H9 (cell line): ENCODE measurements at regions not wholly inside any gene's neighbourhood (a gene's known extent, or its start where the extent isn't known, plus 50 kb on each side); places are given as distances from the start of the nearest gene placed in this dataset.

Experiments used
- DNase-seq: peaks from one replicate; pipeline ENCODE4 v3.0.0-alpha.2; 2017
- H2AFZ ChIP-seq: one replicate; pipeline ENCODE4 v1.6.1; 2013; ENCODE audit warnings: mild to moderate bottlenecking, low read length, control low read depth, moderate library complexity
- H2AK5ac ChIP-seq: 2 replicates; pipeline ENCODE4 v1.6.1; 2013; ENCODE audit warnings: low read length, control low read depth, mixed read lengths; ENCODE audit not compliant: insufficient read length
- H2BK120ac ChIP-seq: one replicate; pipeline ENCODE4 v1.6.1; 2013; ENCODE audit warnings: low read depth, mild to moderate bottlenecking, low read length, control low read depth, inconsistent platforms; ENCODE audit not compliant: poor library complexity, severe bottlenecking
- H2BK12ac ChIP-seq: 2 replicates; pipeline ENCODE4 v1.6.1; 2013; ENCODE audit warnings: low read length, control low read depth, mixed read lengths, low read depth; ENCODE audit not compliant: insufficient read length
- H2BK15ac ChIP-seq: 2 replicates; pipeline ENCODE4 v1.6.1; 2013; ENCODE audit warnings: low read depth, low read length, control low read depth
- H2BK20ac ChIP-seq: one replicate; pipeline ENCODE4 v1.6.1; 2013; ENCODE audit warnings: low read depth, mild to moderate bottlenecking, low read length, control low read depth, inconsistent platforms; ENCODE audit not compliant: poor library complexity, severe bottlenecking
- H2BK5ac ChIP-seq: 2 replicates; pipeline ENCODE4 v1.6.1; 2013; ENCODE audit warnings: low read length, control low read depth, mixed read lengths; ENCODE audit not compliant: insufficient read length
- H3K14ac ChIP-seq: 2 replicates; pipeline ENCODE4 v1.6.1; 2013; ENCODE audit warnings: low read length, control low read depth; ENCODE audit not compliant: insufficient read depth
- H3K18ac ChIP-seq: 2 replicates; pipeline ENCODE4 v1.6.1; 2013; ENCODE audit warnings: low read depth, mild to moderate bottlenecking, mixed read lengths, low read length, control low read depth; ENCODE audit not compliant: insufficient read length
- H3K23ac ChIP-seq: 2 replicates; pipeline ENCODE4 v1.6.1; 2013; ENCODE audit warnings: low read length, control low read depth, mixed read lengths, low read depth; ENCODE audit not compliant: insufficient read length
- H3K23me2 ChIP-seq: 2 replicates; pipeline ENCODE4 v1.6.1; 2013; ENCODE audit warnings: low read depth, mild to moderate bottlenecking, mixed read lengths, low read length, control low read depth; ENCODE audit not compliant: insufficient read length, poor library complexity, severe bottlenecking
- H3K27ac ChIP-seq: 2 replicates; pipeline ENCODE4 v1.5.1; 2013; ENCODE audit warnings: low read length, control low read depth, mixed read lengths, low read depth; ENCODE audit not compliant: insufficient read length
- H3K27me3 ChIP-seq: 2 replicates; pipeline ENCODE4 v1.6.1; 2013; ENCODE audit warnings: low read length, control low read depth, inconsistent platforms; ENCODE audit not compliant: insufficient read depth
- H3K4ac ChIP-seq: 2 replicates; pipeline ENCODE4 v1.6.1; 2013; ENCODE audit warnings: low read depth, mild to moderate bottlenecking, control low read depth, inconsistent platforms, low read length, moderate library complexity
- H3K4me1 ChIP-seq: 2 replicates; pipeline ENCODE4 v1.6.1; 2013; ENCODE audit warnings: low read length, control low read depth, inconsistent platforms; ENCODE audit not compliant: insufficient read depth
- H3K4me2 ChIP-seq: 2 replicates; pipeline ENCODE4 v1.6.1; 2013; ENCODE audit warnings: low read length, control low read depth, mixed read lengths; ENCODE audit not compliant: insufficient read length, insufficient read depth
- H3K56ac ChIP-seq: 2 replicates; pipeline ENCODE4 v1.6.1; 2013; ENCODE audit warnings: low read depth, mild to moderate bottlenecking, mixed read lengths, low read length, control low read depth; ENCODE audit not compliant: insufficient read length
- H3K79me1 ChIP-seq: 2 replicates; pipeline ENCODE4 v1.6.1; 2013; ENCODE audit warnings: low read depth, mild to moderate bottlenecking, moderate library complexity, low read length, control low read depth, inconsistent platforms; ENCODE audit not compliant: insufficient read depth, poor library complexity, severe bottlenecking
- H3K79me2 ChIP-seq: 2 replicates; pipeline ENCODE4 v1.6.1; 2013; ENCODE audit warnings: low read length, control low read depth, inconsistent platforms; ENCODE audit not compliant: insufficient read depth
- H3K9ac ChIP-seq: 2 replicates; pipeline ENCODE4 v1.6.1; 2013; ENCODE audit warnings: low read length, control low read depth, mixed read lengths; ENCODE audit not compliant: insufficient read length; ENCODE audit errors: extremely low read depth
- H3K9me3 ChIP-seq: one replicate; pipeline ENCODE4 v1.6.1; 2013; ENCODE audit warnings: low read depth, low read length, inconsistent platforms; ENCODE audit not compliant: control insufficient read depth
- H3T11ph ChIP-seq: one replicate; pipeline ENCODE4 v1.6.1; 2013; ENCODE audit warnings: mild to moderate bottlenecking, low read length, control low read depth, inconsistent platforms
- H4K20me1 ChIP-seq: one replicate; pipeline ENCODE4 v1.6.1; 2013; ENCODE audit not compliant: control insufficient read depth, insufficient read length, insufficient read depth
- H4K5ac ChIP-seq: 2 replicates; pipeline ENCODE4 v1.6.1; 2013; ENCODE audit warnings: low read depth, mild to moderate bottlenecking, mixed read lengths, low read length, control low read depth; ENCODE audit not compliant: insufficient read length
- H4K8ac ChIP-seq: replicated peaks from 2 replicates; pipeline ENCODE4 v1.6.1; 2013; ENCODE audit warnings: low read length, control low read depth, mixed read lengths, low read depth; ENCODE audit not compliant: insufficient read length
- H4K91ac ChIP-seq: 2 replicates; pipeline ENCODE4 v1.6.1; 2013; ENCODE audit warnings: low read depth, mild to moderate bottlenecking, moderate library complexity, mixed read lengths, low read length, control low read depth; ENCODE audit not compliant: insufficient read length
- H3K27ac Mint-ChIP-seq, 3 experiments: 2 replicates in 2 of 3; 3 replicates in 1 of 3; pipeline ENCODE4 v1.8.0; 2020 to 2021; ENCODE audit warnings: mixed read lengths in 3 of 3, mild to moderate bottlenecking in 1 of 3, moderate library complexity in 1 of 3
- H3K27me3 Mint-ChIP-seq: 2 replicates; pipeline ENCODE4 v1.8.0; 2021; ENCODE audit warnings: low read depth, mild to moderate bottlenecking, moderate library complexity, mixed read lengths
- H3K36me3 Mint-ChIP-seq, 3 experiments: 2 replicates in 2 of 3; 3 replicates in 1 of 3; pipeline ENCODE4 v1.8.0; 2020 to 2021; ENCODE audit warnings: low read depth in 3 of 3, mixed read lengths in 3 of 3; ENCODE audit not compliant: insufficient read depth in 1 of 3
- H3K4me1 Mint-ChIP-seq, 2 experiments: 2 replicates each; pipeline ENCODE4 v1.8.0; 2020; ENCODE audit warnings: mixed read lengths in 2 of 2
- H3K4me3 Mint-ChIP-seq, 2 experiments: 2 replicates in 1 of 2; 3 replicates in 1 of 2; pipeline ENCODE4 v1.8.0; 2020 to 2021; ENCODE audit warnings: mild to moderate bottlenecking in 2 of 2, mixed read lengths in 2 of 2, moderate library complexity in 1 of 2
- H3K9me3 Mint-ChIP-seq, 2 experiments: 2 replicates in 1 of 2; 3 replicates in 1 of 2; pipeline ENCODE4 v1.8.0; 2020; ENCODE audit warnings: mild to moderate bottlenecking in 2 of 2, mixed read lengths in 2 of 2, moderate library complexity in 1 of 2
- CTCF ChIP-seq: fragments of 200-600 bp; sonication (generic); conservative IDR thresholded peaks from 3 replicates; pipeline ENCODE4 v1.8.0; 2021; ENCODE audit warnings: antibody characterized with exemption, mild to moderate bottlenecking
- WGBS: extraction: QIAGEN DNeasy Blood & Tissue Kit; methylation state at CpG from one replicate; pipeline ENCODE4 v1.1.7; 2013; ENCODE audit warnings: missing lambda C conversion rate, low lambda C conversion rate, mixed read lengths; ENCODE audit not compliant: insufficient read length; ENCODE audit errors: extremely low coverage; 5-methylcytosine and 5-hydroxymethylcytosine counted together

- Histone ChIP-seq H3K9me3 (no peaks in the 10 kb centered on the region), H4K91ac (no peak overlapping the region), H3T11ph (no peak overlapping the region), H2BK12ac (no peak overlapping the region), H3K18ac (no peak overlapping the region), H3K4me2 (no peak overlapping the region), H2BK15ac (no peak overlapping the region), H3K79me2 (no peaks in the 10 kb centered on the region), H2AK5ac (no peak overlapping the region), H4K20me1 (no peaks in the 10 kb centered on the region), H3K14ac (no peak overlapping the region), H3K9ac (no peak overlapping the region), H3K27ac (no peak overlapping the region), H3K79me1 (no peaks in the 10 kb centered on the region), H2BK5ac (no peak overlapping the region), H3K56ac (no peak overlapping the region), H4K5ac (no peak overlapping the region), H2BK20ac (no peak overlapping the region), H3K27me3 (no peaks in the 10 kb centered on the region), H3K23me2 (no peaks in the 10 kb centered on the region), H3K4ac (no peak overlapping the region), H2BK120ac (no peak overlapping the region), H3K23ac (no peak overlapping the region), H2AFZ (no peak overlapping the region), H4K8ac (no peak overlapping the region), H3K4me1 (peaks cover 5% of the 10 kb centered on the region; the same call in 1 of the 2 replicates)
- TF ChIP-seq CTCF: no peak
- Mint-ChIP-seq H3K4me3 (no peak overlapping the region), H3K36me3 (peaks cover 0 to 7% (median 2%) of the 10 kb centered on the region in 3 experiments; a peak in 3 of 7 replicates), H3K4me1 (peaks cover 9 to 25% of the 10 kb centered on the region in 2 experiments), H3K27ac (no peak overlapping the region), H3K27me3 (peaks cover 10% of the 10 kb centered on the region), H3K9me3 (peaks cover 6 to 9% of the 10 kb centered on the region in 2 experiments)
- DNase-seq: peak; percentile 21
- no CpG with 5 or more reads among the region's 11 CpGs for WGBS
Observed at GRCh38 chr17:74126179-74126900, 77.1 kb upstream of the RPL38 start.
